SK-N-SH (cell line): ENCODE measurements at regions not wholly inside any gene's neighbourhood (a gene's known extent, or its start where the extent isn't known, plus 50 kb on each side); places are given as distances from the start of the nearest gene placed in this dataset.

Experiments
- EP300 ChIP-seq, 2 experiments: IDR thresholded peaks; 2 replicates each; pipeline versions ENCODE4 v1.4.0 to v1.6.1; 2012; ENCODE audit warnings: borderline replicate concordance in 1 of 2, low read depth in 1 of 2, low read length in 1 of 2
- FOXJ3 ChIP-seq: sonication (generic); formaldehyde crosslinking; IDR thresholded peaks from 2 replicates; pipeline ENCODE4 v1.5.1; 2020; ENCODE audit warnings: mild to moderate bottlenecking, missing genetic modification reagents
- JUND ChIP-seq: IDR thresholded peaks from 2 replicates; pipeline ENCODE4 v1.4.0; 2012
- MEF2A ChIP-seq: IDR thresholded peaks from 2 replicates; pipeline ENCODE4 v1.4.0; 2012; ENCODE audit warnings: low read depth, borderline replicate concordance
- NFIC ChIP-seq: IDR thresholded peaks from 2 replicates; pipeline ENCODE4 v1.4.0; 2012; ENCODE audit warnings: borderline replicate concordance
- POLR2AphosphoS5 ChIP-seq: IDR thresholded peaks from 2 replicates; pipeline ENCODE4 v1.6.1; 2012; ENCODE audit warnings: low read depth, low read length
- RCOR1 ChIP-seq: fragments of 150-350 bp; IDR thresholded peaks from 2 replicates; pipeline ENCODE4 v1.6.1; 2017; ENCODE audit warnings: antibody characterized with exemption, low read length
- SIN3A ChIP-seq: IDR thresholded peaks from 2 replicates; pipeline ENCODE4 v1.6.1; 2012; ENCODE audit warnings: low read depth, mild to moderate bottlenecking, low read length, moderate library complexity, borderline replicate concordance
- TEAD4 ChIP-seq: IDR thresholded peaks from 2 replicates; pipeline ENCODE4 v1.4.0; 2012; ENCODE audit warnings: mild to moderate bottlenecking, borderline replicate concordance; ENCODE audit not compliant: insufficient read depth
- TF ChIP-seq, protein P1 (sequence below): fragments of 200-600 bp; sonication (generic); IDR thresholded peaks from 2 replicates; pipeline ENCODE4 v1.6.1; 2017; ENCODE audit warnings: antibody characterized with exemption, mild to moderate bottlenecking, moderate library complexity
- TF ChIP-seq, protein P2 (sequence below): IDR thresholded peaks from 2 replicates; pipeline ENCODE4 v1.6.1; 2012; ENCODE audit warnings: mild to moderate bottlenecking, low read depth, low read length, moderate library complexity
- TF ChIP-seq, protein P3 (sequence below): IDR thresholded peaks from 2 replicates; pipeline ENCODE4; 2012

DNA sequence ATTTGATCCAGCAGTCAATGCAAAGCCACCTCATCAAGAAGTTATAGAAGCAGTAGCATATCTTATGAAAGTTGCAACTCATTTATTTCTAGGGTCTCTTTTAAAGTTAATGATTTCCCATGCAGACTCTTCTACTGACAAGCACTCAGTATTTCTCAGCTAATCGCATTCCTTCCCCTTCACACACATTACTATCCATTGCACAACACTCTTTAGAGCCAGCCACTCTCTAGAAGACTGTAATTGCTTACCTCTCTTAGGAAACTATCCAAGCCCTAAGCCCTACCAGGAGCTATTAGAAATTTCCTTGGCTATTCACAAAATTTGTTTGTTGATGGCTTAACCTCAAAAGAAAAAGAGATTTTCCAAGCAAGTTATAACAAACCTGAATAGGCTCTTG lies 106.0 kb downstream of the ADAMTS1 start:
- TF ChIP-seq, protein P1, sequence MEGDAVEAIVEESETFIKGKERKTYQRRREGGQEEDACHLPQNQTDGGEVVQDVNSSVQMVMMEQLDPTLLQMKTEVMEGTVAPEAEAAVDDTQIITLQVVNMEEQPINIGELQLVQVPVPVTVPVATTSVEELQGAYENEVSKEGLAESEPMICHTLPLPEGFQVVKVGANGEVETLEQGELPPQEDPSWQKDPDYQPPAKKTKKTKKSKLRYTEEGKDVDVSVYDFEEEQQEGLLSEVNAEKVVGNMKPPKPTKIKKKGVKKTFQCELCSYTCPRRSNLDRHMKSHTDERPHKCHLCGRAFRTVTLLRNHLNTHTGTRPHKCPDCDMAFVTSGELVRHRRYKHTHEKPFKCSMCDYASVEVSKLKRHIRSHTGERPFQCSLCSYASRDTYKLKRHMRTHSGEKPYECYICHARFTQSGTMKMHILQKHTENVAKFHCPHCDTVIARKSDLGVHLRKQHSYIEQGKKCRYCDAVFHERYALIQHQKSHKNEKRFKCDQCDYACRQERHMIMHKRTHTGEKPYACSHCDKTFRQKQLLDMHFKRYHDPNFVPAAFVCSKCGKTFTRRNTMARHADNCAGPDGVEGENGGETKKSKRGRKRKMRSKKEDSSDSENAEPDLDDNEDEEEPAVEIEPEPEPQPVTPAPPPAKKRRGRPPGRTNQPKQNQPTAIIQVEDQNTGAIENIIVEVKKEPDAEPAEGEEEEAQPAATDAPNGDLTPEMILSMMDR, result no peak
- TF ChIP-seq RCOR1 (no peak), JUND (no peak), MEF2A (no peak), SIN3A (no peak), TEAD4 (no peak), FOXJ3 (CRISPR knock-in tag) (no peak), POLR2AphosphoS5 (no peak), NFIC (no peak), EP300 (IDR thresholded peaks at IDR 0.05; ENCODE audit: borderline replicate concordance in 1 of 2, low read depth in 1 of 2, low read length in 1 of 2) (no peak)
- TF ChIP-seq, protein P2, sequence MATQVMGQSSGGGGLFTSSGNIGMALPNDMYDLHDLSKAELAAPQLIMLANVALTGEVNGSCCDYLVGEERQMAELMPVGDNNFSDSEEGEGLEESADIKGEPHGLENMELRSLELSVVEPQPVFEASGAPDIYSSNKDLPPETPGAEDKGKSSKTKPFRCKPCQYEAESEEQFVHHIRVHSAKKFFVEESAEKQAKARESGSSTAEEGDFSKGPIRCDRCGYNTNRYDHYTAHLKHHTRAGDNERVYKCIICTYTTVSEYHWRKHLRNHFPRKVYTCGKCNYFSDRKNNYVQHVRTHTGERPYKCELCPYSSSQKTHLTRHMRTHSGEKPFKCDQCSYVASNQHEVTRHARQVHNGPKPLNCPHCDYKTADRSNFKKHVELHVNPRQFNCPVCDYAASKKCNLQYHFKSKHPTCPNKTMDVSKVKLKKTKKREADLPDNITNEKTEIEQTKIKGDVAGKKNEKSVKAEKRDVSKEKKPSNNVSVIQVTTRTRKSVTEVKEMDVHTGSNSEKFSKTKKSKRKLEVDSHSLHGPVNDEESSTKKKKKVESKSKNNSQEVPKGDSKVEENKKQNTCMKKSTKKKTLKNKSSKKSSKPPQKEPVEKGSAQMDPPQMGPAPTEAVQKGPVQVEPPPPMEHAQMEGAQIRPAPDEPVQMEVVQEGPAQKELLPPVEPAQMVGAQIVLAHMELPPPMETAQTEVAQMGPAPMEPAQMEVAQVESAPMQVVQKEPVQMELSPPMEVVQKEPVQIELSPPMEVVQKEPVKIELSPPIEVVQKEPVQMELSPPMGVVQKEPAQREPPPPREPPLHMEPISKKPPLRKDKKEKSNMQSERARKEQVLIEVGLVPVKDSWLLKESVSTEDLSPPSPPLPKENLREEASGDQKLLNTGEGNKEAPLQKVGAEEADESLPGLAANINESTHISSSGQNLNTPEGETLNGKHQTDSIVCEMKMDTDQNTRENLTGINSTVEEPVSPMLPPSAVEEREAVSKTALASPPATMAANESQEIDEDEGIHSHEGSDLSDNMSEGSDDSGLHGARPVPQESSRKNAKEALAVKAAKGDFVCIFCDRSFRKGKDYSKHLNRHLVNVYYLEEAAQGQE, result no peak
- TF ChIP-seq, protein P3, sequence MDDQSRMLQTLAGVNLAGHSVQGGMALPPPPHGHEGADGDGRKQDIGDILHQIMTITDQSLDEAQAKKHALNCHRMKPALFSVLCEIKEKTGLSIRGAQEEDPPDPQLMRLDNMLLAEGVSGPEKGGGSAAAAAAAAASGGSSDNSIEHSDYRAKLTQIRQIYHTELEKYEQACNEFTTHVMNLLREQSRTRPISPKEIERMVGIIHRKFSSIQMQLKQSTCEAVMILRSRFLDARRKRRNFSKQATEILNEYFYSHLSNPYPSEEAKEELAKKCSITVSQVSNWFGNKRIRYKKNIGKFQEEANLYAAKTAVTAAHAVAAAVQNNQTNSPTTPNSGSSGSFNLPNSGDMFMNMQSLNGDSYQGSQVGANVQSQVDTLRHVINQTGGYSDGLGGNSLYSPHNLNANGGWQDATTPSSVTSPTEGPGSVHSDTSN, result no peak
